IPS DF 6.9 (cell line): ENCODE measurements at regions not wholly inside any gene's neighbourhood (a gene's known extent, or its start where the extent isn't known, plus 50 kb on each side); places are given as distances from the start of the nearest gene placed in this dataset.
"Not testable (repeated sequence)": the region's sequence is repeated elsewhere in the genome, so short reads cannot be mapped to it uniquely, and the experiment has no call there.

Experiments used
- DNase-seq: peaks from one replicate; pipeline ENCODE4 v3.0.0-alpha.2; 2013; ENCODE audit warnings: low read depth, low spot score
- H3K27ac ChIP-seq: one replicate; pipeline ENCODE4 v1.5.1; 2013; ENCODE audit warnings: low read length, control low read depth
- H3K27me3 ChIP-seq: 2 replicates; pipeline ENCODE4 v1.6.1; 2013; ENCODE audit warnings: mild to moderate bottlenecking, low read length; ENCODE audit not compliant: control insufficient read depth, insufficient read depth
- H3K36me3 ChIP-seq: 2 replicates; pipeline ENCODE4 v1.6.1; 2013; ENCODE audit warnings: low read length; ENCODE audit not compliant: control insufficient read depth, insufficient read depth
- H3K4me1 ChIP-seq: 2 replicates; pipeline ENCODE4 v1.6.1; 2013; ENCODE audit warnings: low read length; ENCODE audit not compliant: control insufficient read depth, insufficient read depth
- H3K4me3 ChIP-seq: 2 replicates; pipeline ENCODE4 v1.5.1; 2013; ENCODE audit warnings: mild to moderate bottlenecking, low read length
- H3K9me3 ChIP-seq: 2 replicates; pipeline ENCODE4 v1.6.1; 2013; ENCODE audit warnings: low read length, inconsistent platforms; ENCODE audit not compliant: control insufficient read depth, insufficient read depth
- WGBS: extraction: QIAGEN DNeasy Blood & Tissue Kit; methylation state at CpG from one replicate; pipeline ENCODE4 v1.1.7; 2013; ENCODE audit warnings: mixed read lengths, missing lambda C conversion rate; ENCODE audit not compliant: insufficient read length, insufficient coverage; 5-methylcytosine and 5-hydroxymethylcytosine counted together

GRCh38 chr1:99062192-99062591, 57.5 kb upstream of the PLPPR5 start:
- Histone ChIP-seq H3K27ac (no peak overlapping the region), H3K27me3 (no peaks in the 10 kb centered on the region), H3K4me3 (no peak overlapping the region), H3K4me1 (no peaks in the 10 kb centered on the region), H3K9me3 (no peaks in the 10 kb centered on the region), H3K36me3 (no peaks in the 10 kb centered on the region)
- DNase-seq: no peak

- H3K27ac ChIP-seq: no peak overlapping the region
- H3K36me3 ChIP-seq: no peaks in the 10 kb centered on the region
Observed at GRCh38 chr1:99069146-99069545, 64.5 kb upstream of the PLPPR5 start.

GRCh38 chr1:99078529-99078928, 73.9 kb upstream of the PLPPR5 start:
- not testable (repeated sequence) for H3K36me3 ChIP-seq, DNase-seq, H3K27me3 ChIP-seq, H3K9me3 ChIP-seq, H3K27ac ChIP-seq, H3K4me3 ChIP-seq, H3K4me1 ChIP-seq
- WGBS: no CpG with 5 or more reads among the region's 31 CpGs

More at GRCh38 chr1:99069146-99069545, 64.5 kb upstream of the PLPPR5 start:
- no peaks in the 10 kb centered on the region for H3K27me3 ChIP-seq
- WGBS: no CpG with 5 or more reads among the region's 3 CpGs
- no peak overlapping the region for H3K4me3 ChIP-seq
- H3K9me3 ChIP-seq: no peaks in the 10 kb centered on the region
- DNase-seq: no peak
- no peaks in the 10 kb centered on the region; the same call in 1 of the 2 replicates for H3K4me1 ChIP-seq

- Histone ChIP-seq H3K4me3 (no peak overlapping the region), H3K9me3 (no peaks in the 10 kb centered on the region), H3K27ac (no peak overlapping the region), H3K27me3 (no peaks in the 10 kb centered on the region), H3K4me1 (no peaks in the 10 kb centered on the region), H3K36me3 (no peaks in the 10 kb centered on the region)
- no CpG with 5 or more reads among the region's 2 CpGs for WGBS
- DNase-seq: no peak
Observed at GRCh38 chr1:99082366-99082765, 77.7 kb upstream of the PLPPR5 start.

- no peak overlapping the region for H3K27ac ChIP-seq
- H3K9me3 ChIP-seq: no peaks in the 10 kb centered on the region
- H3K36me3 ChIP-seq: no peaks in the 10 kb centered on the region
- no CpG with 5 or more reads among the region's 4 CpGs for WGBS
- no peak for DNase-seq
- no peak overlapping the region for H3K4me3 ChIP-seq
- no peaks in the 10 kb centered on the region for H3K4me1 ChIP-seq
- no peaks in the 10 kb centered on the region for H3K27me3 ChIP-seq
Observed at GRCh38 chr1:99083338-99083737, 78.7 kb upstream of the PLPPR5 start.

GRCh38 chr1:99084562-99084961, 79.9 kb upstream of the PLPPR5 start:
- Histone ChIP-seq H3K27ac (no peak overlapping the region), H3K4me3 (no peak overlapping the region), H3K4me1 (no peaks in the 10 kb centered on the region)

GRCh38 chr1:99086057-99086456, 81.4 kb upstream of the PLPPR5 start:
- Histone ChIP-seq H3K4me1 (no peaks in the 10 kb centered on the region), H3K9me3 (no peaks in the 10 kb centered on the region), H3K4me3 (no peak overlapping the region), H3K27ac (no peak overlapping the region), H3K36me3 (no peaks in the 10 kb centered on the region), H3K27me3 (no peaks in the 10 kb centered on the region)
- WGBS: no CpG with 5 or more reads among the region's 1 CpG
- no peak for DNase-seq

More at GRCh38 chr1:99084562-99084961, 79.9 kb upstream of the PLPPR5 start:
- H3K27me3 ChIP-seq: no peaks in the 10 kb centered on the region
- no peak for DNase-seq
- WGBS: no CpG with 5 or more reads among the region's 1 CpG
- H3K9me3 ChIP-seq: no peaks in the 10 kb centered on the region
- no peaks in the 10 kb centered on the region for H3K36me3 ChIP-seq

GRCh38 chr1:99098589-99098988, 93.9 kb upstream of the PLPPR5 start:
- no peak for DNase-seq
- no CpG with 5 or more reads among the region's 1 CpG for WGBS

GRCh38 chr1:99106274-99106673, 101.6 kb upstream of the PLPPR5 start:
- no peak for DNase-seq

More at GRCh38 chr1:99098589-99098988, 93.9 kb upstream of the PLPPR5 start:
- Histone ChIP-seq H3K9me3 (no peaks in the 10 kb centered on the region), H3K27me3 (no peaks in the 10 kb centered on the region), H3K4me3 (no peak overlapping the region), H3K4me1 (no peaks in the 10 kb centered on the region), H3K36me3 (no peaks in the 10 kb centered on the region), H3K27ac (no peak overlapping the region)

GRCh38 chr1:99107680-99108079, 103.0 kb upstream of the PLPPR5 start:
- Histone ChIP-seq H3K9me3 (no peaks in the 10 kb centered on the region), H3K27ac (no peak overlapping the region), H3K36me3 (no peaks in the 10 kb centered on the region), H3K4me3 (no peak overlapping the region), H3K27me3 (no peaks in the 10 kb centered on the region), H3K4me1 (no peaks in the 10 kb centered on the region)
- no peak for DNase-seq
- WGBS: no CpG with 5 or more reads among the region's 7 CpGs

More at GRCh38 chr1:99106274-99106673, 101.6 kb upstream of the PLPPR5 start:
- no CpG with 5 or more reads among the region's 1 CpG for WGBS
- no peak overlapping the region for H3K4me3 ChIP-seq
- H3K4me1 ChIP-seq: no peaks in the 10 kb centered on the region
- no peaks in the 10 kb centered on the region for H3K36me3 ChIP-seq
- no peaks in the 10 kb centered on the region for H3K9me3 ChIP-seq
- no peaks in the 10 kb centered on the region for H3K27me3 ChIP-seq
- H3K27ac ChIP-seq: no peak overlapping the region

GRCh38 chr1:99110140-99111041, 105.7 kb upstream of the PLPPR5 start:
- no CpG with 5 or more reads among the region's 6 CpGs for WGBS
- Histone ChIP-seq H3K36me3 (no peaks in the 10 kb centered on the region), H3K4me3 (no peak overlapping the region), H3K4me1 (no peaks in the 10 kb centered on the region), H3K27me3 (no peaks in the 10 kb centered on the region), H3K9me3 (no peaks in the 10 kb centered on the region), H3K27ac (no peak overlapping the region)
- no peak for DNase-seq
